Fibroblast of lung (primary cell): ENCODE measurements at regions not wholly inside any gene's neighbourhood (a gene's known extent, or its start where the extent isn't known, plus 50 kb on each side); places are given as distances from the start of the nearest gene placed in this dataset.
A peak's percentile ranks its signal among the peaks of the same experiment; 100 is the strongest.

Source experiments
- DNase-seq, 2 donors: peaks; one replicate each; pipeline versions ENCODE4 v3.0.0 to v3.0.0-alpha.2; 2010; ENCODE audit warnings: low read depth in 2 of 2
- H2AFZ ChIP-seq: 2 replicates; pipeline ENCODE4 v1.5.1; 2012; ENCODE audit warnings: low read length, control low read depth, inconsistent platforms
- H3K27ac ChIP-seq: 2 replicates; pipeline ENCODE4 v1.5.1; 2011; ENCODE audit warnings: low read length, control low read depth; ENCODE audit not compliant: insufficient read depth
- H3K27me3 ChIP-seq: 2 replicates; pipeline ENCODE4 v1.5.1; 2011; ENCODE audit warnings: mild to moderate bottlenecking, low read length; ENCODE audit not compliant: control insufficient read depth, insufficient read depth
- H3K36me3 ChIP-seq: 2 replicates; pipeline ENCODE4 v1.5.1; 2011; ENCODE audit warnings: low read length; ENCODE audit not compliant: control insufficient read depth, insufficient read depth
- H3K4me1 ChIP-seq: 2 replicates; pipeline ENCODE4 v1.5.1; 2011; ENCODE audit warnings: low read length; ENCODE audit not compliant: control insufficient read depth, insufficient read depth; ENCODE audit errors: extremely low read depth
- H3K4me2 ChIP-seq: 2 replicates; pipeline ENCODE4 v1.5.1; 2011; ENCODE audit warnings: low read length, control low read depth; ENCODE audit not compliant: insufficient read depth; ENCODE audit errors: extremely low read depth
- H3K4me3 ChIP-seq, 4 experiments: fragments of 200-600 bp in 1 of 4; sonication (generic) in 1 of 4; replicated peaks in 1 of 4; 2 replicates each; pipeline ENCODE4 v1.5.1; 2011 to 2016; ENCODE audit warnings: low read length in 4 of 4, low read depth in 3 of 4, mild to moderate bottlenecking in 3 of 4, control low read depth in 2 of 4, inconsistent platforms in 1 of 4, mixed read lengths in 1 of 4; ENCODE audit not compliant: insufficient read depth in 1 of 4; ENCODE audit errors: control extremely low read depth in 1 of 4
- H3K79me2 ChIP-seq: 2 replicates; pipeline ENCODE4 v1.5.1; 2012; ENCODE audit warnings: mild to moderate bottlenecking, low read length, inconsistent platforms; ENCODE audit not compliant: control insufficient read depth, insufficient read depth
- H3K9ac ChIP-seq: 2 replicates; pipeline ENCODE4 v1.5.1; 2011; ENCODE audit warnings: mild to moderate bottlenecking, low read length, control low read depth; ENCODE audit not compliant: insufficient read depth
- H3K9me3 ChIP-seq: 2 replicates; pipeline ENCODE4 v1.5.1; 2012; ENCODE audit warnings: low read depth, low read length; ENCODE audit not compliant: control insufficient read depth, insufficient read depth
- H4K20me1 ChIP-seq: 2 replicates; pipeline ENCODE4 v1.5.1; 2011; ENCODE audit warnings: low read length; ENCODE audit not compliant: control insufficient read depth, insufficient read depth; ENCODE audit errors: extremely low read depth
- CTCF ChIP-seq, 2 donors: IDR thresholded peaks in 1 of 2; conservative IDR thresholded peaks in 1 of 2; 1 replicate in 1 of 2; 2 replicates in 1 of 2; pipeline ENCODE4 v1.5.1; 2011 to 2012; ENCODE audit warnings: low read length in 2 of 2, control low read depth in 1 of 2, inconsistent platforms in 1 of 2, low read depth in 1 of 2, mild to moderate bottlenecking in 1 of 2
- EZH2 ChIP-seq: IDR thresholded peaks from 2 replicates; pipeline ENCODE4 v1.5.1; 2012; ENCODE audit warnings: low read length, control low read depth, mild to moderate bottlenecking; ENCODE audit errors: missing control alignments

- Histone ChIP-seq H3K79me2 (no peaks in the 10 kb centered on the region), H3K4me1 (no peaks in the 10 kb centered on the region), H3K4me3 (no peak overlapping the region), H3K36me3 (no peaks in the 10 kb centered on the region), H2AFZ (no peak overlapping the region), H3K27me3 (no peaks in the 10 kb centered on the region), H3K4me2 (no peak overlapping the region), H4K20me1 (no peaks in the 10 kb centered on the region), H3K27ac (no peak overlapping the region), H3K9me3 (no peaks in the 10 kb centered on the region), H3K9ac (no peak overlapping the region)
- no peak for DNase-seq
- TF ChIP-seq CTCF (conservative IDR thresholded peaks at IDR 0.05 in 1 of 2, IDR thresholded peaks at IDR 0.05 in 1 of 2; ENCODE audit: low read depth in 1 of 2, low read length in 2 of 2): no peak
Measured at GRCh38 chr5:128784726-128785125, 180.6 kb upstream of the SLC27A6 start.

DNA sequence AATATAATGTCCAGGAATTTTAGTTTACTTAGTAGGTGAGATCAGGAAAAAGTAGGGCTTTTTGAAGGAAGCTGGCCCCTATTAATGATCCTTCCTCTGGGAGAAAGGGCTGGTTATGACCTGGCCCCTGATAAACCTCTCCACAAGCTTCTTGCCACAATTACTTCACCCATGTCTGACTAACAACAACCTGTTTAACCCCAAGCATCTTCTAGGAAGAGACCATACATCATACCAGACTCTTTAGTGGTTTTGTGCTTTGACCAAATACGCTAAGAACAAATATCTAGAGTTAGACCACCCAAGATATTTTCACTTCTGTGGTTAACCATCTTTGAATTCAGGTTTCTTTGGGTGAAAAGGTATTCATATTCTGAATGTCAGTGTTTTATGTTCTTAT is 174.0 kb upstream of the SLC27A6 start:
- DNase-seq: peak in 1 of 2 donors; percentile 41
- H4K20me1 ChIP-seq: no peaks in the 10 kb centered on the region
- H2AFZ ChIP-seq: no peak overlapping the region
- no peaks in the 10 kb centered on the region for H3K27me3 ChIP-seq
- no peak overlapping the region for H3K4me2 ChIP-seq
- no peaks in the 10 kb centered on the region for H3K9me3 ChIP-seq
- H3K4me3 ChIP-seq: no peak overlapping the region
- H3K36me3 ChIP-seq: no peaks in the 10 kb centered on the region
- no peak overlapping the region for H3K27ac ChIP-seq
- no peak overlapping the region for H3K9ac ChIP-seq
- H3K4me1 ChIP-seq: no peaks in the 10 kb centered on the region
- TF ChIP-seq CTCF (conservative IDR thresholded peaks at IDR 0.05 in 1 of 2, IDR thresholded peaks at IDR 0.05 in 1 of 2; ENCODE audit: low read depth in 1 of 2, low read length in 2 of 2) (no peak), EZH2 (no peak)
- no peaks in the 10 kb centered on the region for H3K79me2 ChIP-seq

DNA sequence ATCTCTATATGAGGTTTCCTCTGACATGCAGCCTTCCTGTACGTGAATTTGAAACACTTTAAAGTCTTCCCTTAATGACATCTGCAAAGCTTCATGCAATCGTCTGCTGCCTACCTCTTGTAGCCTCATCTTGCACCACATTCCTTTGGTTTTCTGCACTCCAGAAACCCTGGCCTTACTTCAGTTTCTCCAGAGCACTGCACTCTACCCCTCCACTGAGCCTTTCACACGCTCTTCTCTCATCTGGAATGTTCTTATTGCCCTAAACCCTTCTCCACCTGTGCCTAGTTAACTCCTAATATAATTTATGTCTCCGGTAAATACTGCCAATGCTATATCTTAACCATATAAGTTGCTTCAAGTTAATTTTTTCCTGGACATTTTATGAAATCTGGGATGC is 168.8 kb upstream of the SLC27A6 start:
- no peaks in the 10 kb centered on the region for H3K9me3 ChIP-seq
- H3K9ac ChIP-seq: no peak overlapping the region
- no peak for DNase-seq
- H2AFZ ChIP-seq: no peak overlapping the region
- no peaks in the 10 kb centered on the region for H3K27me3 ChIP-seq
- TF ChIP-seq CTCF (conservative IDR thresholded peaks at IDR 0.05 in 1 of 2, IDR thresholded peaks at IDR 0.05 in 1 of 2; ENCODE audit: low read depth in 1 of 2, low read length in 2 of 2) (no peak), EZH2 (no peak)
- H4K20me1 ChIP-seq: no peaks in the 10 kb centered on the region
- H3K4me1 ChIP-seq: no peaks in the 10 kb centered on the region
- no peak overlapping the region for H3K4me3 ChIP-seq
- no peak overlapping the region for H3K27ac ChIP-seq
- no peaks in the 10 kb centered on the region for H3K79me2 ChIP-seq
- H3K36me3 ChIP-seq: no peaks in the 10 kb centered on the region
- H3K4me2 ChIP-seq: no peak overlapping the region
